ENCODE measurements at regions not wholly inside any gene's neighbourhood (a gene's known extent, or its start where the extent isn't known, plus 50 kb on each side); places are given as distances from the start of the nearest gene placed in this dataset.

DNA sequence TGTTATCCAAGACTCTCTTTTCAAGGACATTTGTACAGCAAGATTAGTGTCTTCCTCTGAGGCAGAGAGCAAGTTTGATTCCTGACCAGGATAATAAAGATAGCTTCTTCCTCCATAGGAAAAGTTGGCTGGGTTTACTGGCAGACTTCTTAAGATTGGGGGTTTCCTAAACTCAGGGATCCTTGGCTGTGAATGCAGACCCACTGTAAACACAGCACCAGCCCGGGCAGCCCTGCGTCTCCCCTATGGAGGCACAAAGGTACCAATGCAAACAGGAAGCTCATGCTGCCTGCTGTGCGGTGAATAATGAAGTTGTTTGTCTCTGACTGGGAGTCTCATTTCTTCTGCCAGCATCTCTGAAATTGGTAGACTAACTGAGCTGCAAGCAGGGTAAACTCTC lies 96.2 kb upstream of the ARHGAP28 start:
- Histone ChIP-seq H3K4me3 (replicated peaks in 1 of 2; ENCODE audit: low read depth in 1 of 2, low read length in 2 of 2) (no peak overlapping the region), H3K9me3 (ENCODE audit: control insufficient read depth in 1 of 2, insufficient read depth in 1 of 2, low read depth in 1 of 2, low read length in 2 of 2) (peaks cover 23 to 46% of the 10 kb centered on the region in 2 experiments; a peak in 2 of 4 replicates), H3K79me2 (ENCODE audit: insufficient read depth, low read length) (no peaks in the 10 kb centered on the region), H3K4me2 (ENCODE audit: low read length) (no peak overlapping the region), H3K9me2 (ENCODE audit: insufficient read depth) (no peaks in the 10 kb centered on the region), H4K20me1 (ENCODE audit: insufficient read depth) (no peaks in the 10 kb centered on the region), H3K27ac (ENCODE audit: low read depth, low read length) (no peak overlapping the region), H2AFZ (ENCODE audit: low read depth, low read length, poor library complexity, severe bottlenecking) (no peak overlapping the region), H3K9ac (ENCODE audit: low read length) (no peak overlapping the region), H3K36me3 (ENCODE audit: control insufficient read depth in 1 of 2, insufficient read depth in 2 of 2, low read length in 2 of 2) (no peaks in the 10 kb centered on the region), H3K27me3 (ENCODE audit: insufficient read depth, low read length) (no peaks in the 10 kb centered on the region), H3K4me1 (ENCODE audit: control insufficient read depth in 1 of 2, insufficient read depth in 2 of 2, low read length in 2 of 2) (no peaks in the 10 kb centered on the region)
- no TSS peak for BruUV-seq (replicated peaks)
- POLR2A ChIA-PET: no interaction called here
- CTCF ChIA-PET: no interaction called here
- no peak for ATAC-seq
- intact Hi-C loops (cut with micrococcal nuclease): no loop called here
- RAD21 ChIA-PET (ENCODE audit: low non-redundant PET in 1 of 2, low total read pairs in 2 of 2, uncharacterized antibody in 2 of 2, unreplicated experiment in 2 of 2): no interaction called here
- no peak for DNase-seq (ENCODE audit: low read depth, low spot score)
- no peak for TF ChIP-seq POLR2A (IDR thresholded peaks at IDR 0.05; ENCODE audit: borderline replicate concordance, extremely low read depth, insufficient read depth, insufficient read length)
- TF ChIP-seq FOSL1 (IDR thresholded peaks at IDR 0.05; ENCODE audit: low read depth): no peak
- TF ChIP-seq TCF7L2 (IDR thresholded peaks at IDR 0.05; ENCODE audit: borderline replicate concordance, extremely low read depth, insufficient read depth, insufficient read length): no peak
- no peak for TF ChIP-seq SRF (IDR thresholded peaks at IDR 0.05; ENCODE audit: low read depth)

DNA sequence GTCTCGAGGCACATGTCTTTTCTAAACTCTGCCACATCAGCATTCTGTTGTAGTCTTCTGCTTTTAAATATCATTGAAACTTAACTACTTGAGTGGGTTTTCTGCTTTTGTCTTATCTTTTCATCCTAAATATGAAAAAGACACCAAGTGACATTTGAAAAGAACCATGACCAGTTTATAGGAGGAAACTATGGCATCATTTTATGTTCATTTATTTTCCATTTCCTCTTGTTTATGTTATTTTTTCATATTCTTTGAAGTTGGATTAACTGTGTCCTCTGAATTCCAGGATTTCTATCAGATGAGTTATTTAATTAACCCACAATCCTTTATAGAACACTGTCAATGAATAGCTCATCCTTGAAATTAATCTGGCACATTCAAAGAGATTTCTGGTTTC lies 93.4 kb upstream of the ARHGAP28 start:
- Histone ChIP-seq H3K9me3 (ENCODE audit: control insufficient read depth in 1 of 2, insufficient read depth in 1 of 2, low read depth in 1 of 2, low read length in 2 of 2) (peaks cover 33 to 44% of the 10 kb centered on the region in 2 experiments; a peak in 2 of 4 replicates), H3K36me3 (ENCODE audit: control insufficient read depth in 1 of 2, insufficient read depth in 2 of 2, low read length in 2 of 2) (no peaks in the 10 kb centered on the region), H3K4me1 (ENCODE audit: control insufficient read depth in 1 of 2, insufficient read depth in 2 of 2, low read length in 2 of 2) (no peaks in the 10 kb centered on the region), H3K27me3 (ENCODE audit: insufficient read depth, low read length) (no peaks in the 10 kb centered on the region), H2AFZ (ENCODE audit: low read depth, low read length, poor library complexity, severe bottlenecking) (no peak overlapping the region), H3K27ac (ENCODE audit: low read depth, low read length) (no peak overlapping the region), H3K79me2 (ENCODE audit: insufficient read depth, low read length) (no peaks in the 10 kb centered on the region), H3K9ac (ENCODE audit: low read length) (no peak overlapping the region), H3K4me2 (ENCODE audit: low read length) (no peak overlapping the region), H4K20me1 (ENCODE audit: insufficient read depth) (no peaks in the 10 kb centered on the region), H3K4me3 (replicated peaks in 1 of 2; ENCODE audit: low read depth in 1 of 2, low read length in 2 of 2) (no peak overlapping the region), H3K9me2 (ENCODE audit: insufficient read depth) (no peaks in the 10 kb centered on the region)
- ChIA-PET RAD21 (ENCODE audit: low non-redundant PET in 1 of 2, low total read pairs in 2 of 2, uncharacterized antibody in 2 of 2, unreplicated experiment in 2 of 2) (no interaction called here), POLR2A (no interaction called here), CTCF (no interaction called here)
- ATAC-seq: no peak
- TF ChIP-seq JUND (IDR thresholded peaks at IDR 0.05): no peak
- no peak for TF ChIP-seq YY1 (IDR thresholded peaks at IDR 0.05; ENCODE audit: extremely low read depth, insufficient replicate concordance, low read depth, low read length)
- no peak for TF ChIP-seq CBX3 (IDR thresholded peaks at IDR 0.05; ENCODE audit: low read depth)
- no peak for TF ChIP-seq SRF (IDR thresholded peaks at IDR 0.05; ENCODE audit: low read depth)
- TF ChIP-seq ELF1 (IDR thresholded peaks at IDR 0.05; ENCODE audit: borderline replicate concordance, low read depth): no peak
- no peak for TF ChIP-seq ZNF274 (IDR thresholded peaks at IDR 0.05; ENCODE audit: low read depth, low read length)
- TF ChIP-seq ZFX (IDR thresholded peaks at IDR 0.05): no peak
- TF ChIP-seq, protein P1, sequence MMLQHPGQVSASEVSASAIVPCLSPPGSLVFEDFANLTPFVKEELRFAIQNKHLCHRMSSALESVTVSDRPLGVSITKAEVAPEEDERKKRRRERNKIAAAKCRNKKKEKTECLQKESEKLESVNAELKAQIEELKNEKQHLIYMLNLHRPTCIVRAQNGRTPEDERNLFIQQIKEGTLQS (IDR thresholded peaks at IDR 0.05): no peak
- no peak for TF ChIP-seq SIN3A (IDR thresholded peaks at IDR 0.05; ENCODE audit: low read depth)
- no peak for DNase-seq (ENCODE audit: low read depth, low spot score)
- no TSS peak for BruUV-seq (replicated peaks)
- intact Hi-C loops (cut with micrococcal nuclease): no loop called here
